ENCODE measurements at regions not wholly inside any gene's neighbourhood (a gene's known extent, or its start where the extent isn't known, plus 50 kb on each side); places are given as distances from the start of the nearest gene placed in this dataset.

DNA sequence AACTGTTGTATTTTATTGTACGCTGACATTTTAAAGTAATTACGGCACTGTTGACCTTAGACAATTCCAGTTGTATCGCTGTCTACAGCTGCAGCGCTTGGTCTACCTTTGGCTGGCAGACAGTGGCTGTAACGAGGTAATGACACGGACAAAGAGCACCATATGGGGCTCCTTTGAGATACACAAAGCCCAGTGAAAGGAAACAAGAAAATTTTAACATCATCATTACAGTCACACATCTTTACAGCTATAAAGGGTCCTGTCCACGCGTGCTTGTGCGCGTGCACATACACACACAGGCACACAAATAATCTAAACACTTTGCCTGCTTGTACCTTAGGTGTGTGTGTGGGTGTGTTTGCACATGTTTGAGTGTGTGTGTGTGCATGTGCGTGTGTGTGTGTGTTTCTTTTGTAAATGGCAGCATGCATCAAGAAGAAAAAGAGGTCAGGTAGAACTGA is 946.0 kb downstream of the NR2F1-AS1 start (continued):
- TF ChIP-seq ATF6 (CRISPR knock-in tag; IDR thresholded peaks at IDR 0.05) = no peak
- TF ChIP-seq, protein P1, sequence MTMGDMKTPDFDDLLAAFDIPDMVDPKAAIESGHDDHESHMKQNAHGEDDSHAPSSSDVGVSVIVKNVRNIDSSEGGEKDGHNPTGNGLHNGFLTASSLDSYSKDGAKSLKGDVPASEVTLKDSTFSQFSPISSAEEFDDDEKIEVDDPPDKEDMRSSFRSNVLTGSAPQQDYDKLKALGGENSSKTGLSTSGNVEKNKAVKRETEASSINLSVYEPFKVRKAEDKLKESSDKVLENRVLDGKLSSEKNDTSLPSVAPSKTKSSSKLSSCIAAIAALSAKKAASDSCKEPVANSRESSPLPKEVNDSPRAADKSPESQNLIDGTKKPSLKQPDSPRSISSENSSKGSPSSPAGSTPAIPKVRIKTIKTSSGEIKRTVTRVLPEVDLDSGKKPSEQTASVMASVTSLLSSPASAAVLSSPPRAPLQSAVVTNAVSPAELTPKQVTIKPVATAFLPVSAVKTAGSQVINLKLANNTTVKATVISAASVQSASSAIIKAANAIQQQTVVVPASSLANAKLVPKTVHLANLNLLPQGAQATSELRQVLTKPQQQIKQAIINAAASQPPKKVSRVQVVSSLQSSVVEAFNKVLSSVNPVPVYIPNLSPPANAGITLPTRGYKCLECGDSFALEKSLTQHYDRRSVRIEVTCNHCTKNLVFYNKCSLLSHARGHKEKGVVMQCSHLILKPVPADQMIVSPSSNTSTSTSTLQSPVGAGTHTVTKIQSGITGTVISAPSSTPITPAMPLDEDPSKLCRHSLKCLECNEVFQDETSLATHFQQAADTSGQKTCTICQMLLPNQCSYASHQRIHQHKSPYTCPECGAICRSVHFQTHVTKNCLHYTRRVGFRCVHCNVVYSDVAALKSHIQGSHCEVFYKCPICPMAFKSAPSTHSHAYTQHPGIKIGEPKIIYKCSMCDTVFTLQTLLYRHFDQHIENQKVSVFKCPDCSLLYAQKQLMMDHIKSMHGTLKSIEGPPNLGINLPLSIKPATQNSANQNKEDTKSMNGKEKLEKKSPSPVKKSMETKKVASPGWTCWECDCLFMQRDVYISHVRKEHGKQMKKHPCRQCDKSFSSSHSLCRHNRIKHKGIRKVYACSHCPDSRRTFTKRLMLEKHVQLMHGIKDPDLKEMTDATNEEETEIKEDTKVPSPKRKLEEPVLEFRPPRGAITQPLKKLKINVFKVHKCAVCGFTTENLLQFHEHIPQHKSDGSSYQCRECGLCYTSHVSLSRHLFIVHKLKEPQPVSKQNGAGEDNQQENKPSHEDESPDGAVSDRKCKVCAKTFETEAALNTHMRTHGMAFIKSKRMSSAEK (CRISPR knock-in tag; IDR thresholded peaks at IDR 0.05; ENCODE audit: borderline replicate concordance) = no peak
- TF ChIP-seq SOX15 (CRISPR knock-in tag; IDR thresholded peaks at IDR 0.05) = no peak
- TF ChIP-seq FOXP4 (CRISPR knock-in tag; IDR thresholded peaks at IDR 0.05) = no peak
- no peak for TF ChIP-seq ZNF232 (CRISPR knock-in tag; IDR thresholded peaks at IDR 0.05)
- TF ChIP-seq, protein P2, sequence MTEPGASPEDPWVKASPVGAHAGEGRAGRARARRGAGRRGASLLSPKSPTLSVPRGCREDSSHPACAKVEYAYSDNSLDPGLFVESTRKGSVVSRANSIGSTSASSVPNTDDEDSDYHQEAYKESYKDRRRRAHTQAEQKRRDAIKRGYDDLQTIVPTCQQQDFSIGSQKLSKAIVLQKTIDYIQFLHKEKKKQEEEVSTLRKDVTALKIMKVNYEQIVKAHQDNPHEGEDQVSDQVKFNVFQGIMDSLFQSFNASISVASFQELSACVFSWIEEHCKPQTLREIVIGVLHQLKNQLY (CRISPR knock-in tag; IDR thresholded peaks at IDR 0.05) = no peak
- no peak for TF ChIP-seq ATF2 (CRISPR knock-in tag; IDR thresholded peaks at IDR 0.05; ENCODE audit: borderline replicate concordance, low read depth)
- TF ChIP-seq ZNF219 (CRISPR knock-in tag; IDR thresholded peaks at IDR 0.05; ENCODE audit: borderline replicate concordance) = no peak
- TF ChIP-seq, protein P3, sequence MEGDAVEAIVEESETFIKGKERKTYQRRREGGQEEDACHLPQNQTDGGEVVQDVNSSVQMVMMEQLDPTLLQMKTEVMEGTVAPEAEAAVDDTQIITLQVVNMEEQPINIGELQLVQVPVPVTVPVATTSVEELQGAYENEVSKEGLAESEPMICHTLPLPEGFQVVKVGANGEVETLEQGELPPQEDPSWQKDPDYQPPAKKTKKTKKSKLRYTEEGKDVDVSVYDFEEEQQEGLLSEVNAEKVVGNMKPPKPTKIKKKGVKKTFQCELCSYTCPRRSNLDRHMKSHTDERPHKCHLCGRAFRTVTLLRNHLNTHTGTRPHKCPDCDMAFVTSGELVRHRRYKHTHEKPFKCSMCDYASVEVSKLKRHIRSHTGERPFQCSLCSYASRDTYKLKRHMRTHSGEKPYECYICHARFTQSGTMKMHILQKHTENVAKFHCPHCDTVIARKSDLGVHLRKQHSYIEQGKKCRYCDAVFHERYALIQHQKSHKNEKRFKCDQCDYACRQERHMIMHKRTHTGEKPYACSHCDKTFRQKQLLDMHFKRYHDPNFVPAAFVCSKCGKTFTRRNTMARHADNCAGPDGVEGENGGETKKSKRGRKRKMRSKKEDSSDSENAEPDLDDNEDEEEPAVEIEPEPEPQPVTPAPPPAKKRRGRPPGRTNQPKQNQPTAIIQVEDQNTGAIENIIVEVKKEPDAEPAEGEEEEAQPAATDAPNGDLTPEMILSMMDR (IDR thresholded peaks at IDR 0.05) = no peak
- TF ChIP-seq, protein P4, sequence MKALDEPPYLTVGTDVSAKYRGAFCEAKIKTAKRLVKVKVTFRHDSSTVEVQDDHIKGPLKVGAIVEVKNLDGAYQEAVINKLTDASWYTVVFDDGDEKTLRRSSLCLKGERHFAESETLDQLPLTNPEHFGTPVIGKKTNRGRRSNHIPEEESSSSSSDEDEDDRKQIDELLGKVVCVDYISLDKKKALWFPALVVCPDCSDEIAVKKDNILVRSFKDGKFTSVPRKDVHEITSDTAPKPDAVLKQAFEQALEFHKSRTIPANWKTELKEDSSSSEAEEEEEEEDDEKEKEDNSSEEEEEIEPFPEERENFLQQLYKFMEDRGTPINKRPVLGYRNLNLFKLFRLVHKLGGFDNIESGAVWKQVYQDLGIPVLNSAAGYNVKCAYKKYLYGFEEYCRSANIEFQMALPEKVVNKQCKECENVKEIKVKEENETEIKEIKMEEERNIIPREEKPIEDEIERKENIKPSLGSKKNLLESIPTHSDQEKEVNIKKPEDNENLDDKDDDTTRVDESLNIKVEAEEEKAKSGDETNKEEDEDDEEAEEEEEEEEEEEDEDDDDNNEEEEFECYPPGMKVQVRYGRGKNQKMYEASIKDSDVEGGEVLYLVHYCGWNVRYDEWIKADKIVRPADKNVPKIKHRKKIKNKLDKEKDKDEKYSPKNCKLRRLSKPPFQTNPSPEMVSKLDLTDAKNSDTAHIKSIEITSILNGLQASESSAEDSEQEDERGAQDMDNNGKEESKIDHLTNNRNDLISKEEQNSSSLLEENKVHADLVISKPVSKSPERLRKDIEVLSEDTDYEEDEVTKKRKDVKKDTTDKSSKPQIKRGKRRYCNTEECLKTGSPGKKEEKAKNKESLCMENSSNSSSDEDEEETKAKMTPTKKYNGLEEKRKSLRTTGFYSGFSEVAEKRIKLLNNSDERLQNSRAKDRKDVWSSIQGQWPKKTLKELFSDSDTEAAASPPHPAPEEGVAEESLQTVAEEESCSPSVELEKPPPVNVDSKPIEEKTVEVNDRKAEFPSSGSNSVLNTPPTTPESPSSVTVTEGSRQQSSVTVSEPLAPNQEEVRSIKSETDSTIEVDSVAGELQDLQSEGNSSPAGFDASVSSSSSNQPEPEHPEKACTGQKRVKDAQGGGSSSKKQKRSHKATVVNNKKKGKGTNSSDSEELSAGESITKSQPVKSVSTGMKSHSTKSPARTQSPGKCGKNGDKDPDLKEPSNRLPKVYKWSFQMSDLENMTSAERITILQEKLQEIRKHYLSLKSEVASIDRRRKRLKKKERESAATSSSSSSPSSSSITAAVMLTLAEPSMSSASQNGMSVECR (CRISPR knock-in tag; IDR thresholded peaks at IDR 0.05; ENCODE audit: borderline replicate concordance) = no peak
- TF ChIP-seq, protein P5, sequence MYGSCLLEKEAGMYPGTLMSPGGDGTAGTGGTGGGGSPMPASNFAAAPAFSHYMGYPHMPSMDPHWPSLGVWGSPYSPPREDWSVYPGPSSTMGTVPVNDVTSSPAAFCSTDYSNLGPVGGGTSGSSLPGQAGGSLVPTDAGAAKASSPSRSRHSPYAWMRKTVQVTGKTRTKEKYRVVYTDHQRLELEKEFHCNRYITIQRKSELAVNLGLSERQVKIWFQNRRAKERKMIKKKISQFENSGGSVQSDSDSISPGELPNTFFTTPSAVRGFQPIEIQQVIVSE (CRISPR knock-in tag; IDR thresholded peaks at IDR 0.05; ENCODE audit: borderline replicate concordance) = no peak
- TF ChIP-seq IRF2 (CRISPR knock-in tag; IDR thresholded peaks at IDR 0.05; ENCODE audit: borderline replicate concordance, low read depth) = no peak
- TF ChIP-seq ZBTB43 (CRISPR knock-in tag; IDR thresholded peaks at IDR 0.05) = no peak
- no peak for TF ChIP-seq SMAD3 (CRISPR knock-in tag; IDR thresholded peaks at IDR 0.05; ENCODE audit: borderline replicate concordance)
- no peak for TF ChIP-seq TEAD1 (CRISPR knock-in tag; IDR thresholded peaks at IDR 0.05)
